Spleen (tissue), 11 donors: ENCODE measurements at regions not wholly inside any gene's neighbourhood (a gene's known extent, or its start where the extent isn't known, plus 50 kb on each side); places are given as distances from the start of the nearest gene placed in this dataset.

Experiments
- DNase-seq: peaks from one replicate; pipeline ENCODE4 v3.0.0-alpha.2; 2020
- H3K27ac ChIP-seq, 8 donors: fragments of 200-600 bp; sonication (generic) in 7 of 8; 1 replicate in 4 of 8; 2 replicates in 4 of 8; pipeline versions ENCODE4 v1.5.0 to v1.8.0; 2016 to 2021; ENCODE audit warnings: inconsistent platforms in 4 of 8, mild to moderate bottlenecking in 4 of 8, moderate library complexity in 1 of 8
- H3K27me3 ChIP-seq, 7 donors: fragments of 200-600 bp; sonication (generic) in 6 of 7; replicated peaks in 1 of 7; 1 replicate in 4 of 7; 2 replicates in 3 of 7; pipeline versions ENCODE4 v1.5.0 to v1.8.0; 2016 to 2021; ENCODE audit warnings: inconsistent platforms in 3 of 7, mild to moderate bottlenecking in 1 of 7
- H3K36me3 ChIP-seq, 6 donors: fragments of 200-600 bp; sonication (generic) in 5 of 6; 1 replicate in 4 of 6; 2 replicates in 2 of 6; pipeline versions ENCODE4 v1.5.0 to v1.8.0; 2016 to 2021; ENCODE audit warnings: inconsistent platforms in 2 of 6
- H3K4me1 ChIP-seq, 6 donors: fragments of 200-600 bp; sonication (generic) in 5 of 6; 1 replicate in 3 of 6; 2 replicates in 3 of 6; pipeline versions ENCODE4 v1.5.0 to v1.8.0; 2016 to 2021; ENCODE audit warnings: inconsistent platforms in 3 of 6
- H3K4me3 ChIP-seq, 8 donors: fragments of 200-600 bp; sonication (generic) in 7 of 8; 1 replicate in 4 of 8; 2 replicates in 4 of 8; pipeline versions ENCODE4 v1.5.0 to v1.8.0; 2016 to 2021; ENCODE audit warnings: inconsistent platforms in 4 of 8, mild to moderate bottlenecking in 4 of 8, moderate library complexity in 2 of 8
- H3K9me3 ChIP-seq, 8 donors: fragments of 200-600 bp; sonication (generic) in 7 of 8; 1 replicate in 4 of 8; 2 replicates in 4 of 8; pipeline versions ENCODE4 v1.5.0 to v1.8.0; 2016 to 2021; ENCODE audit warnings: inconsistent platforms in 4 of 8
- POLR2A ChIP-seq, 3 donors: fragments of 450-650 bp; IDR thresholded peaks; one replicate each; pipeline ENCODE4 v1.5.1; 2017; ENCODE audit warnings: antibody characterized with exemption in 3 of 3, mild to moderate bottlenecking in 1 of 3
- POLR2AphosphoS5 ChIP-seq, 3 donors: sonication (generic); formaldehyde crosslinking; IDR thresholded peaks; one replicate each; pipeline ENCODE4 v1.5.1; 2017; ENCODE audit warnings: antibody characterized with exemption in 3 of 3
- WGBS, 5 donors: extraction: QIAGEN DNeasy Blood & Tissue Kit in 3 of 5; methylation state at CpG; one replicate each; pipeline versions ENCODE4 v1.1.5 to v1.1.7; 2013 to 2018; 5-methylcytosine and 5-hydroxymethylcytosine counted together
- intact Hi-C: fragments of 100-400 bp; cut with DNase I; formaldehyde crosslinking; loops from one replicate; pipeline ENCODE4 v1.15.0; 2023; ENCODE audit warnings: low total_unique reads
- TF ChIP-seq, protein P1 (sequence below), 11 experiments: fragments of 200-600 bp in 7 of 11; fragments of 450-650 bp in 4 of 11; sonication (generic) in 4 of 11; IDR thresholded peaks in 8 of 11; conservative IDR thresholded peaks in 3 of 11; 1 replicate in 7 of 11; 2 replicates in 4 of 11; pipeline versions ENCODE4 v1.4.0 to v1.8.0; 2016 to 2021; ENCODE audit warnings: antibody characterized with exemption in 11 of 11, inconsistent platforms in 4 of 11, mild to moderate bottlenecking in 1 of 11
- donor health status: healthy with polysubstance abuse.
- donor health status: DM: no; HTN: no; CAD: no; lungs with moderate emphysema.
- donor health status: DM: no; HTN: no; CAD: no.
- donor health status: Bipolar disorder and iron deficiency.
- donor health status: healthy.
- donor health status: DM: no; HTN: no; CAD: no.
- donor health status: DM: yes; HTN: yes; CAD: no.

DNA sequence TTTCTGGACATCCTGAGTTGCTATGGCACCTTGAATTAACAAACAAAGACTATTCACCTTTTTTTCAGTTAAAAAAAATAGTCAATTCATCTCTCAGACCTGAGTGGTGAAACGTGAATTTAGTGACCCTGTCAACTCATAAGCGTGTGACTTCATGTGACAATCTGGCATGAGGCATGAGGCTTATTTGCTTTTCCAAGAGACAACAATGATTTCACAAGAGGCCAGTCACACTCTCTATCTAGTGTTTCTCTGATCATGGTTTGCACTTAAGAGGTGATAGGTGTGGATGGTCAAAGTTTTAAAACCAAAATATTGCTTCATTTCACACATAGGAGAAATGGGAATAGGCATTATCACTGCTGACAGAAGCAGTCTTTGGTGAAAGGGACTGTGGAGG, 559.6 kb upstream of the ACO1 start:
- WGBS, 5 donors: 78 to 86% (median 84%) methylated on average over 2 of the region's 2 CpGs
- intact Hi-C loops: no loop called here

DNA sequence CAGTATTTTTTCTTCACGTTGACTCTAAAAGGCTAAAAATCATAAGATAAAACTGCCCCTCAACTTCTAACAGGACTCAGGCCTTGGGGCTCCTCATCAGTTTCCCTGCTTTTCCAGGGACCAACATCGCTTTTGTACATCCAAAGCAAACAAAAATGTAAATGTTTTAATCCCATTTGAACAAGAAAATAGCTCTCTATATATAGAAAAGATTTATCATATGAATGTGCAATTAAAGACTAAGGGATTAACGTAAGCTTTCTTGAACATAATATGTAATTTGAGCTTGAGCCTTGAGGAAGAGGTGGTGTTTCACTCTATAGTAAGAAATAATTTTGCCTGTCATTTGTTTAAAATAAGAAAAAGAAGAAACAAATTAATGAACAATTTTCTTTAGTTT, 547.2 kb upstream of the ACO1 start:
- TF ChIP-seq POLR2AphosphoS5 (IDR thresholded peaks at IDR 0.05) (no peak), POLR2A (IDR thresholded peaks at IDR 0.05) (no peak)
- TF ChIP-seq, protein P1, sequence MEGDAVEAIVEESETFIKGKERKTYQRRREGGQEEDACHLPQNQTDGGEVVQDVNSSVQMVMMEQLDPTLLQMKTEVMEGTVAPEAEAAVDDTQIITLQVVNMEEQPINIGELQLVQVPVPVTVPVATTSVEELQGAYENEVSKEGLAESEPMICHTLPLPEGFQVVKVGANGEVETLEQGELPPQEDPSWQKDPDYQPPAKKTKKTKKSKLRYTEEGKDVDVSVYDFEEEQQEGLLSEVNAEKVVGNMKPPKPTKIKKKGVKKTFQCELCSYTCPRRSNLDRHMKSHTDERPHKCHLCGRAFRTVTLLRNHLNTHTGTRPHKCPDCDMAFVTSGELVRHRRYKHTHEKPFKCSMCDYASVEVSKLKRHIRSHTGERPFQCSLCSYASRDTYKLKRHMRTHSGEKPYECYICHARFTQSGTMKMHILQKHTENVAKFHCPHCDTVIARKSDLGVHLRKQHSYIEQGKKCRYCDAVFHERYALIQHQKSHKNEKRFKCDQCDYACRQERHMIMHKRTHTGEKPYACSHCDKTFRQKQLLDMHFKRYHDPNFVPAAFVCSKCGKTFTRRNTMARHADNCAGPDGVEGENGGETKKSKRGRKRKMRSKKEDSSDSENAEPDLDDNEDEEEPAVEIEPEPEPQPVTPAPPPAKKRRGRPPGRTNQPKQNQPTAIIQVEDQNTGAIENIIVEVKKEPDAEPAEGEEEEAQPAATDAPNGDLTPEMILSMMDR (IDR thresholded peaks at IDR 0.05 in 8 of 11, conservative IDR thresholded peaks at IDR 0.05 in 3 of 11): no peak
- 82 to 93% (median 88%) methylated on average over 3 of the region's 3 CpGs for WGBS, 5 donors
- intact Hi-C loops: no loop called here
- H3K9me3 ChIP-seq: no peaks in the 10 kb centered on the region
- no peaks in the 10 kb centered on the region for H3K4me1 ChIP-seq
- no peaks in the 10 kb centered on the region for H3K36me3 ChIP-seq
- no peak overlapping the region for H3K27ac ChIP-seq
- no peak overlapping the region for H3K4me3 ChIP-seq
- no peaks in the 10 kb centered on the region for H3K27me3 ChIP-seq
- no peak for DNase-seq

More for the DNA sequence above, 559.6 kb upstream of the ACO1 start:
- Histone ChIP-seq H3K9me3 (peaks cover 0 to 14% (median 0%) of the 10 kb centered on the region in 8 donors), H3K27me3 (no peaks in the 10 kb centered on the region), H3K4me1 (no peaks in the 10 kb centered on the region), H3K27ac (no peak overlapping the region), H3K4me3 (no peak overlapping the region), H3K36me3 (no peaks in the 10 kb centered on the region)
- TF ChIP-seq, protein P1 (IDR thresholded peaks at IDR 0.05 in 8 of 11, conservative IDR thresholded peaks at IDR 0.05 in 3 of 11): no peak
- TF ChIP-seq POLR2AphosphoS5 (IDR thresholded peaks at IDR 0.05): no peak
- no peak for TF ChIP-seq POLR2A (IDR thresholded peaks at IDR 0.05)
- no peak for DNase-seq

- Histone ChIP-seq H3K27me3 (no peaks in the 10 kb centered on the region), H3K4me3 (no peak overlapping the region), H3K4me1 (no peaks in the 10 kb centered on the region), H3K9me3 (no peaks in the 10 kb centered on the region), H3K27ac (no peak overlapping the region), H3K36me3 (no peaks in the 10 kb centered on the region)
- TF ChIP-seq POLR2AphosphoS5 (IDR thresholded peaks at IDR 0.05) (no peak), POLR2A (IDR thresholded peaks at IDR 0.05) (no peak)
- TF ChIP-seq, protein P1 (IDR thresholded peaks at IDR 0.05 in 8 of 11, conservative IDR thresholded peaks at IDR 0.05 in 3 of 11): no peak
- DNase-seq: no peak
- WGBS, 5 donors: 63 to 89% (median 77%) methylated on average over 1 of the region's 1 CpG
- intact Hi-C loops: no loop called here
These were observed 545.2 kb upstream of the ACO1 start for GRCh38 chr9:31839273-31839672.

DNA sequence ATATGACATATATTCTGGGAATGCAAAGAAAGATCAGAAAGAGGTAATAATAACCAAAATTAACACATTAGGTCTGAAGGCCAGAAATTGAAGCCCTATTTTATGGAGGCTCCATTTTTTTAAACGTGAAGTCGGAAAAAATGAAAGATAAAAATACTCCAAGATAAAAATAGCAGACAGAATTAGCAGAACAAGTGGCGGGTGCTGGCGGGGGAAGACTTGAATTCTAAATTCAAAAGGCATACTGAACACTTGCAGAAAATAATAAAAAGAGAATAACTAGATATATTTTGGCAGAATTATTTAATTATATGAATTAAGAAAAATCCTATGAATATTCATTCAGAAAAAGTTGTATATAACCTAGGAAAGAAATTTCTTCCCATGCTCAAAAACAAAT, 543.7 kb upstream of the ACO1 start:
- DNase-seq: no peak
- no peaks in the 10 kb centered on the region for H3K36me3 ChIP-seq
- H3K9me3 ChIP-seq: no peaks in the 10 kb centered on the region
- 62 to 85% (median 79%) methylated on average over 4 of the region's 4 CpGs for WGBS, 5 donors
- intact Hi-C loops: no loop called here
- TF ChIP-seq POLR2AphosphoS5 (IDR thresholded peaks at IDR 0.05) (no peak), POLR2A (IDR thresholded peaks at IDR 0.05) (no peak)
- TF ChIP-seq, protein P1 (IDR thresholded peaks at IDR 0.05 in 8 of 11, conservative IDR thresholded peaks at IDR 0.05 in 3 of 11): no peak
- H3K4me1 ChIP-seq: no peaks in the 10 kb centered on the region
- H3K27me3 ChIP-seq: no peaks in the 10 kb centered on the region
- H3K4me3 ChIP-seq: no peak overlapping the region
- H3K27ac ChIP-seq: no peak overlapping the region
